ENCODE measurements at regions not wholly inside any gene's neighbourhood (a gene's known extent, or its start where the extent isn't known, plus 50 kb on each side); places are given as distances from the start of the nearest gene placed in this dataset.

GRCh38 chr6:4388675-4389074 lies 253.3 kb upstream of the ECI2 start:
- TF ChIP-seq, protein P1, sequence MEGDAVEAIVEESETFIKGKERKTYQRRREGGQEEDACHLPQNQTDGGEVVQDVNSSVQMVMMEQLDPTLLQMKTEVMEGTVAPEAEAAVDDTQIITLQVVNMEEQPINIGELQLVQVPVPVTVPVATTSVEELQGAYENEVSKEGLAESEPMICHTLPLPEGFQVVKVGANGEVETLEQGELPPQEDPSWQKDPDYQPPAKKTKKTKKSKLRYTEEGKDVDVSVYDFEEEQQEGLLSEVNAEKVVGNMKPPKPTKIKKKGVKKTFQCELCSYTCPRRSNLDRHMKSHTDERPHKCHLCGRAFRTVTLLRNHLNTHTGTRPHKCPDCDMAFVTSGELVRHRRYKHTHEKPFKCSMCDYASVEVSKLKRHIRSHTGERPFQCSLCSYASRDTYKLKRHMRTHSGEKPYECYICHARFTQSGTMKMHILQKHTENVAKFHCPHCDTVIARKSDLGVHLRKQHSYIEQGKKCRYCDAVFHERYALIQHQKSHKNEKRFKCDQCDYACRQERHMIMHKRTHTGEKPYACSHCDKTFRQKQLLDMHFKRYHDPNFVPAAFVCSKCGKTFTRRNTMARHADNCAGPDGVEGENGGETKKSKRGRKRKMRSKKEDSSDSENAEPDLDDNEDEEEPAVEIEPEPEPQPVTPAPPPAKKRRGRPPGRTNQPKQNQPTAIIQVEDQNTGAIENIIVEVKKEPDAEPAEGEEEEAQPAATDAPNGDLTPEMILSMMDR (IDR thresholded peaks at IDR 0.05) = no peak
- ATAC-seq (ENCODE audit: low FRiP score) (no peak), DNase-seq (ENCODE audit: low spot score) (no peak)

DNA sequence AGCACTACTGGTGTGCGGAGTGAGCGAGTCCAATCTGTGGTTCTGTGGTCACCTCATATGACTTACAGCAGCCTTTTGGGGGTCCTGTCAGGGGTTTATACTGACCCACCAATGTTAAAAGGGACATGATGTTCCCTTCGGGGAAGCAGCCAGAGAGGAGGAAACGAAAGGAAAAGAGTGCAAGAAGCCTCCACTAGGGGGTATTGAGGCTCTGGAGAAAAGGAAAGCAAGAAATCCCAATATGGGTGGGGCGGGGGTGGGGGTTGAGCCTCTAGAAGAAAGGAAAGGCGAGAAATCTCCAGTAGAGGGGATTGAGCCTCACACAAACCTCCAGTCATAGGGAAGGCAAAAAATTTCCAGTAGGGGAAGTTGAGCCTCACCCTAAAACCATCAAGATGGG lies 249.3 kb upstream of the ECI2 start:
- no peak for ATAC-seq (ENCODE audit: low FRiP score)

GRCh38 chr6:4383910-4384638 lies 248.7 kb upstream of the ECI2 start:
- no peak for DNase-seq (ENCODE audit: low spot score)
- no peak for ATAC-seq (ENCODE audit: low FRiP score)
- TF ChIP-seq, protein P1 (IDR thresholded peaks at IDR 0.05) = no peak

More for the DNA sequence above, 249.3 kb upstream of the ECI2 start:
- TF ChIP-seq, protein P1 (IDR thresholded peaks at IDR 0.05) = no peak
- no peak for DNase-seq (ENCODE audit: low spot score)

- TF ChIP-seq, protein P1 (IDR thresholded peaks at IDR 0.05) = no peak
- ATAC-seq (ENCODE audit: low FRiP score) = no peak
- DNase-seq (ENCODE audit: low spot score) = no peak
Measured at GRCh38 chr6:4382362-4382853, 247.0 kb upstream of the ECI2 start.

GRCh38 chr6:4381381-4381780 lies 246.0 kb upstream of the ECI2 start:
- TF ChIP-seq, protein P1 (IDR thresholded peaks at IDR 0.05) = no peak
- DNase-seq (ENCODE audit: low spot score) (no peak), ATAC-seq (ENCODE audit: low FRiP score) (no peak)

- ATAC-seq (ENCODE audit: low FRiP score) (no peak), DNase-seq (ENCODE audit: low spot score) (no peak)
- TF ChIP-seq, protein P1 (IDR thresholded peaks at IDR 0.05) = no peak
Measured at GRCh38 chr6:4380881-4381281, 245.5 kb upstream of the ECI2 start.

GRCh38 chr6:4379958-4380357 lies 244.6 kb upstream of the ECI2 start:
- TF ChIP-seq, protein P1 (IDR thresholded peaks at IDR 0.05) = no peak
- ATAC-seq (ENCODE audit: low FRiP score) (no peak), DNase-seq (ENCODE audit: low spot score) (no peak)
